Activated gamma-delta T cell treated with anti-CD3 and anti-CD28 coated beads, Interleukin-2, amount 50 U/mL, for 16 hours (primary cell): ENCODE measurements at regions not wholly inside any gene's neighbourhood (a gene's known extent, or its start where the extent isn't known, plus 50 kb on each side); places are given as distances from the start of the nearest gene placed in this dataset.

ENCODE experiments used
- DNase-seq: peaks from one replicate; pipeline ENCODE4 v3.0.0-alpha.2; 2020; ENCODE audit warnings: low read depth

GRCh38 chr11:119473901-119474681, 51.1 kb upstream of the THY1 start:
- DNase-seq: no peak

- no peak for DNase-seq
Observed at GRCh38 chr11:119473226-119473625, 50.3 kb upstream of the THY1 start.

- DNase-seq: no peak
Observed at GRCh38 chr11:119472856-119473222, 49.9 kb upstream of the THY1 start.
